ENCODE measurements at regions not wholly inside any gene's neighbourhood (a gene's known extent, or its start where the extent isn't known, plus 50 kb on each side); places are given as distances from the start of the nearest gene placed in this dataset.

DNA sequence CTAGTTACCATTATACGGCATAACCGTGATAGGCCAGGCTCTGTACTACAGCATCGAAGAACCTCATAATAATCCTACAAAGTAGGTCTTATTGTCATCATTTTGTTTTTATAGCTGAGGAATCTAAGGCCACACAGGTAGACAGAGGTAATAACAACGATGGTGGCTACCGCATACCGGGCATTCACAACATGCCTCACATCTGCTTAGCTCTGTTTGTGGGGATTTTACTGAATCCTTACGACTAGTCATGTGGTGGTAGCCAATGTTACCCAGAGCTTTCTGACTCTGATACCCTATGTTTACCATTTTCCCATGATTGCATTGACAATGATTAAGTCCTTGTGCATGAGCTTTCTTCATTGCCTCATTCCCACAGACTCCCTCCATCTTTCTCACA is 269.4 kb downstream of the TCF7L2 start:
- no peaks in the 10 kb centered on the region for H3K27me3 Mint-ChIP-seq (ENCODE audit: low read depth, poor library complexity)
- no peak overlapping the region for H3K27ac Mint-ChIP-seq
- no peak for TF ChIP-seq CTCF (IDR thresholded peaks at IDR 0.05)
- no peaks in the 10 kb centered on the region for H3K9me3 Mint-ChIP-seq
- H3K4me1 Mint-ChIP-seq = peaks cover 12% of the 10 kb centered on the region
- no peak for DNase-seq
- no peak overlapping the region for H3K4me3 Mint-ChIP-seq
- no peaks in the 10 kb centered on the region for H3K36me3 Mint-ChIP-seq (ENCODE audit: low read depth)

- H3K27ac Mint-ChIP-seq = no peak overlapping the region
- no peak for TF ChIP-seq CTCF (IDR thresholded peaks at IDR 0.05)
Observed at GRCh38 chr10:113221756-113222168, 271.7 kb downstream of the TCF7L2 start.

DNA sequence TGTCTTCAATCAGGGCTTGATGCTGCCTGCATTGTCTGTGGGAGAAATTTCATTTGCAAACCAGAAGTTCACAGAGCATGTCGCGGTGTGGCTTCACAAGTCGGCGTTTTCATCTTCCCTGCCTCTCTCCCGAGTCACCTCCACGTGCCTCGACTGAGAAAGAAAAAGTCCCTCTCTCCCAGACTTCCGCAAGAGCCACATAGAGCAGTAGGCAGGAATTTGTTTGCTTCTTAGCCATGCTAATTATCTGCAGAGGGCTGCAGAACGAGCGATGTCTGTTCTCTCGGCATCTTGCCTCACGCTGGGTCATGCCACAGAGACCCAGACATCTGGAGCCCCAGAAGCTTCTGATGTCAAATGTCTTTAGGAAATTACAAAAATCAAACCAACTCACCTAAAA is 272.2 kb downstream of the TCF7L2 start:
- H3K4me3 Mint-ChIP-seq = no peak overlapping the region
- no peak for DNase-seq
- H3K9me3 Mint-ChIP-seq = no peaks in the 10 kb centered on the region
- no peaks in the 10 kb centered on the region for H3K27me3 Mint-ChIP-seq (ENCODE audit: low read depth, poor library complexity)
- peaks cover 25% of the 10 kb centered on the region for H3K4me1 Mint-ChIP-seq
- no peak for TF ChIP-seq CTCF (IDR thresholded peaks at IDR 0.05)
- no peak overlapping the region for H3K27ac Mint-ChIP-seq
- no peaks in the 10 kb centered on the region for H3K36me3 Mint-ChIP-seq (ENCODE audit: low read depth)

More at GRCh38 chr10:113221756-113222168, 271.7 kb downstream of the TCF7L2 start:
- H3K27me3 Mint-ChIP-seq (ENCODE audit: low read depth, poor library complexity) = no peaks in the 10 kb centered on the region
- no peaks in the 10 kb centered on the region for H3K9me3 Mint-ChIP-seq
- peaks cover 23% of the 10 kb centered on the region for H3K4me1 Mint-ChIP-seq
- DNase-seq = no peak
- H3K4me3 Mint-ChIP-seq = no peak overlapping the region
- no peaks in the 10 kb centered on the region for H3K36me3 Mint-ChIP-seq (ENCODE audit: low read depth)

GRCh38 chr10:113225364-113225763 is 275.3 kb downstream of the TCF7L2 start:
- H3K9me3 Mint-ChIP-seq = no peaks in the 10 kb centered on the region
- no peaks in the 10 kb centered on the region for H3K36me3 Mint-ChIP-seq (ENCODE audit: low read depth)
- no peak for TF ChIP-seq CTCF (IDR thresholded peaks at IDR 0.05)
- H3K4me1 Mint-ChIP-seq = peaks cover 31% of the 10 kb centered on the region
- no peaks in the 10 kb centered on the region for H3K27me3 Mint-ChIP-seq (ENCODE audit: low read depth, poor library complexity)
- no peak overlapping the region for H3K4me3 Mint-ChIP-seq
- DNase-seq = no peak
- H3K27ac Mint-ChIP-seq = no peak overlapping the region

DNA sequence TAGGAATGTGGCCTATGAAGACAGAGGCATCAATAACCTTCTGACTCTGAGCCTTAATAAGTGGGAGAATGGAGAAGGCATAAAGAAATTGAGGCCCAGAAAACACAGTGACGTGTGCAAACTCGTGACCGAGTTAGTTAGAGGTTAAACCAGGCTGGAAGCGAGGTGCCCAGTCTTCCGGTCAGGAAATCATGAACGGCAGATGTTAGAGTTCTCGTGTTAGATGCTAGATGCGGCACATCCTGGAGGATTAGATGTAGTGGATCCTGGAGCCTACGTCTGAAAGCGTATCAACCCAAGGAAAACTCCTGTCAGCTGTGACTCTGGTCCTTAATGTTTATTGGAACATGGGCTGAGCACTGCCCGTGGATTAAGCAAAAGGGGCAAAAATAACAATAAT is 275.9 kb downstream of the TCF7L2 start:
- TF ChIP-seq CTCF (IDR thresholded peaks at IDR 0.05) = no peak
- no peak for DNase-seq
- Mint-ChIP-seq H3K9me3 (no peaks in the 10 kb centered on the region), H3K4me3 (no peak overlapping the region), H3K27ac (no peak overlapping the region), H3K36me3 (ENCODE audit: low read depth) (no peaks in the 10 kb centered on the region), H3K27me3 (ENCODE audit: low read depth, poor library complexity) (no peaks in the 10 kb centered on the region), H3K4me1 (peaks cover 31% of the 10 kb centered on the region)

- H3K4me1 Mint-ChIP-seq = peaks cover 31% of the 10 kb centered on the region
- no peak overlapping the region for H3K4me3 Mint-ChIP-seq
- no peaks in the 10 kb centered on the region for H3K9me3 Mint-ChIP-seq
- no peak overlapping the region for H3K27ac Mint-ChIP-seq
- no peak for DNase-seq
- TF ChIP-seq CTCF (IDR thresholded peaks at IDR 0.05) = no peak
- H3K36me3 Mint-ChIP-seq (ENCODE audit: low read depth) = no peaks in the 10 kb centered on the region
- no peaks in the 10 kb centered on the region for H3K27me3 Mint-ChIP-seq (ENCODE audit: low read depth, poor library complexity)
Observed at GRCh38 chr10:113226399-113226798, 276.4 kb downstream of the TCF7L2 start.

Measured in nephron progenitor cell (in vitro differentiated cells).